HCT116 (cell line): ENCODE measurements at regions not wholly inside any gene's neighbourhood (a gene's known extent, or its start where the extent isn't known, plus 50 kb on each side); places are given as distances from the start of the nearest gene placed in this dataset.

Experiments used
- ATAC-seq: fragments of 200-7000 bp; cut with Tn5 transposase; 2 replicates; pipeline ENCODE4 v1.9.1; 2020; ENCODE audit warnings: mild to moderate bottlenecking, moderate library complexity
- BruUV-seq: library from RNA; stranded (reverse); fragments of 400-500 nt; replicated peaks from 2 replicates; lab custom pipeline; 2021; lab: Mats Ljungman, UMichigan
- CTCF ChIA-PET: fragments of 300-600 bp; sonication (Branson Sonifier 250); formaldehyde crosslinking; loops from one replicate; lab custom pipeline; 2021; ENCODE audit warnings: antibody characterized with exemption; lab: Charles Lee
- POLR2A ChIA-PET: fragments of 300-600, 350-600 bp; sonication (Branson Sonifier 250); formaldehyde crosslinking; loops from one replicate; lab custom pipeline; 2021; ENCODE audit warnings: antibody characterized with exemption; lab: Charles Lee
- RAD21 ChIA-PET, 2 experiments: fragments of 300-600 bp; sonication (Branson Sonifier 250); formaldehyde crosslinking; loops; one replicate each; lab custom pipeline; 2023; ENCODE audit warnings: low total read pairs in 2 of 2; ENCODE audit not compliant: uncharacterized antibody in 2 of 2, unreplicated experiment in 2 of 2, low non-redundant PET in 1 of 2; lab: Charles Lee
- DNase-seq: peaks from one replicate; pipeline ENCODE4 v3.0.0-alpha.2; 2010; ENCODE audit warnings: low read depth, low spot score
- H2AFZ ChIP-seq: fragments of 200-600 bp; shearing (Covaris generic), sonication (generic); 2 replicates; pipeline ENCODE4 v1.6.1; 2017; ENCODE audit warnings: low read depth, mixed run types, mixed read lengths, antibody characterized with exemption, low read length; ENCODE audit not compliant: poor library complexity, severe bottlenecking
- H3K27ac ChIP-seq: 2 replicates; pipeline ENCODE4 v1.5.1; 2012; ENCODE audit warnings: low read depth, low read length
- H3K27me3 ChIP-seq: fragments of 200-600 bp; sonication (generic); 2 replicates; pipeline ENCODE4 v1.6.1; 2016; ENCODE audit warnings: mixed run types, low read length, mixed read lengths; ENCODE audit not compliant: insufficient read depth
- H3K36me3 ChIP-seq, 2 experiments: fragments of 200-500 bp in 1 of 2; fragments of 200-600 bp in 1 of 2; sonication (Bioruptor generic) in 1 of 2; sonication (generic) in 1 of 2; 2 replicates each; pipeline versions ENCODE4 v1.5.1 to v1.6.1; 2014 to 2016; ENCODE audit warnings: low read length in 2 of 2, inconsistent platforms in 1 of 2, mixed read lengths in 1 of 2, mixed run types in 1 of 2; ENCODE audit not compliant: insufficient read depth in 2 of 2, control insufficient read depth in 1 of 2
- H3K4me1 ChIP-seq, 2 experiments: fragments of 200-600 bp in 1 of 2; sonication (generic) in 1 of 2; 2 replicates each; pipeline versions ENCODE4 v1.5.1 to v1.6.1; 2012 to 2017; ENCODE audit warnings: low read length in 2 of 2, inconsistent platforms in 1 of 2, mild to moderate bottlenecking in 1 of 2, mixed read lengths in 1 of 2, mixed run types in 1 of 2, moderate library complexity in 1 of 2; ENCODE audit not compliant: insufficient read depth in 2 of 2, control insufficient read depth in 1 of 2
- H3K4me2 ChIP-seq: fragments of 200-600 bp; sonication (generic); 2 replicates; pipeline ENCODE4 v1.6.1; 2017; ENCODE audit warnings: mixed run types, low read length, mixed read lengths
- H3K4me3 ChIP-seq, 2 experiments: fragments of 200-600 bp in 1 of 2; sonication (generic) in 1 of 2; replicated peaks in 1 of 2; 2 replicates each; pipeline ENCODE4 v1.5.1; 2011 to 2016; ENCODE audit warnings: low read length in 2 of 2, control low read depth in 1 of 2, low read depth in 1 of 2, mild to moderate bottlenecking in 1 of 2, mixed read lengths in 1 of 2, mixed run types in 1 of 2
- H3K79me2 ChIP-seq: fragments of 200-600 bp; sonication (generic); 2 replicates; pipeline ENCODE4 v1.6.1; 2017; ENCODE audit warnings: mild to moderate bottlenecking, mixed run types, low read length, moderate library complexity, mixed read lengths; ENCODE audit not compliant: insufficient read depth
- H3K9ac ChIP-seq: fragments of 200-600 bp; sonication (generic); 2 replicates; pipeline ENCODE4 v1.6.1; 2016; ENCODE audit warnings: low read length, mixed read lengths
- H3K9me2 ChIP-seq: fragments of 200-600 bp; sonication (generic), shearing (Covaris generic); 2 replicates; pipeline ENCODE4 v1.6.1; 2017; ENCODE audit warnings: mixed run types, mild to moderate bottlenecking, moderate library complexity; ENCODE audit not compliant: insufficient read depth
- H3K9me3 ChIP-seq, 2 experiments: fragments of 200-500 bp in 1 of 2; fragments of 200-600 bp in 1 of 2; sonication (Bioruptor generic) in 1 of 2; sonication (generic) in 1 of 2; 2 replicates each; pipeline ENCODE4 v1.6.1; 2014 to 2017; ENCODE audit warnings: low read length in 2 of 2, mixed read lengths in 2 of 2, inconsistent platforms in 1 of 2, low read depth in 1 of 2, mild to moderate bottlenecking in 1 of 2, mixed run types in 1 of 2, moderate library complexity in 1 of 2; ENCODE audit not compliant: control insufficient read depth in 1 of 2, insufficient read depth in 1 of 2
- H4K20me1 ChIP-seq: fragments of 200-600 bp; sonication (generic), shearing (Covaris generic); 2 replicates; pipeline ENCODE4 v1.6.1; 2017; ENCODE audit warnings: mixed run types, mild to moderate bottlenecking, moderate library complexity; ENCODE audit not compliant: insufficient read depth
- CBX3 ChIP-seq: IDR thresholded peaks from 2 replicates; pipeline ENCODE4 v1.6.1; 2012; ENCODE audit warnings: low read depth
- CEBPB ChIP-seq: IDR thresholded peaks from 2 replicates; pipeline ENCODE4 v1.6.1; 2012; ENCODE audit warnings: low read depth
- EGR1 ChIP-seq: IDR thresholded peaks from 2 replicates; pipeline ENCODE4 v1.6.1; 2012; ENCODE audit warnings: low read depth
- ELF1 ChIP-seq: IDR thresholded peaks from 2 replicates; pipeline ENCODE4 v1.6.1; 2012; ENCODE audit warnings: low read depth, borderline replicate concordance
- EZH2 ChIP-seq: fragments of 200-600 bp; sonication (generic); IDR thresholded peaks from 2 replicates; pipeline ENCODE4 v1.6.1; 2017; ENCODE audit warnings: antibody characterized with exemption, mixed run types
- EZH2phosphoT487 ChIP-seq: fragments of 200-600 bp; IDR thresholded peaks from 2 replicates; pipeline ENCODE4 v1.6.1; 2018; ENCODE audit warnings: antibody characterized with exemption, borderline replicate concordance
- FOSL1 ChIP-seq: IDR thresholded peaks from 2 replicates; pipeline ENCODE4 v1.6.1; 2012; ENCODE audit warnings: low read depth
- JUND ChIP-seq: IDR thresholded peaks from 2 replicates; pipeline ENCODE4 v1.6.1; 2012
- POLR2AphosphoS5 ChIP-seq: IDR thresholded peaks from 2 replicates; pipeline ENCODE4 v1.6.1; 2011; ENCODE audit warnings: mild to moderate bottlenecking, low read depth, low read length, moderate library complexity
- SRF ChIP-seq: IDR thresholded peaks from 2 replicates; pipeline ENCODE4 v1.6.1; 2012; ENCODE audit warnings: low read depth
- YY1 ChIP-seq: IDR thresholded peaks from 2 replicates; pipeline ENCODE4 v1.6.1; 2011; ENCODE audit warnings: low read length, low read depth, moderate library complexity, mild to moderate bottlenecking; ENCODE audit not compliant: insufficient replicate concordance; ENCODE audit errors: extremely low read depth
- ZFX ChIP-seq: fragments of 450-650 bp; IDR thresholded peaks from 2 replicates; pipeline ENCODE4 v1.6.1; 2017
- intact Hi-C: fragments of 100-400 bp; cut with micrococcal nuclease; formaldehyde crosslinking; loops from 2 replicates; pipeline ENCODE4 v1.10.0; 2022
- TF ChIP-seq, protein P1 (sequence below): IDR thresholded peaks from 2 replicates; pipeline ENCODE4 v1.6.1; 2012; ENCODE audit warnings: low read depth
- TF ChIP-seq, protein P2 (sequence below), 3 experiments: fragments of 200-600 bp in 1 of 3; sonication (generic) in 1 of 3; IDR thresholded peaks in 2 of 3; conservative IDR thresholded peaks in 1 of 3; 2 replicates each; pipeline ENCODE4 v1.5.1; 2012 to 2017; ENCODE audit warnings: low read depth in 2 of 3, low read length in 2 of 3, antibody characterized with exemption in 1 of 3, borderline replicate concordance in 1 of 3, control low read depth in 1 of 3, mild to moderate bottlenecking in 1 of 3, mixed read lengths in 1 of 3, mixed run types in 1 of 3, moderate library complexity in 1 of 3; ENCODE audit not compliant: insufficient read depth in 1 of 3
- TF ChIP-seq, protein P3 (sequence below): IDR thresholded peaks from 2 replicates; pipeline ENCODE4 v1.6.1; 2011; ENCODE audit warnings: mild to moderate bottlenecking, low read length, moderate library complexity; ENCODE audit not compliant: insufficient replicate concordance; ENCODE audit errors: extremely low read depth

DNA sequence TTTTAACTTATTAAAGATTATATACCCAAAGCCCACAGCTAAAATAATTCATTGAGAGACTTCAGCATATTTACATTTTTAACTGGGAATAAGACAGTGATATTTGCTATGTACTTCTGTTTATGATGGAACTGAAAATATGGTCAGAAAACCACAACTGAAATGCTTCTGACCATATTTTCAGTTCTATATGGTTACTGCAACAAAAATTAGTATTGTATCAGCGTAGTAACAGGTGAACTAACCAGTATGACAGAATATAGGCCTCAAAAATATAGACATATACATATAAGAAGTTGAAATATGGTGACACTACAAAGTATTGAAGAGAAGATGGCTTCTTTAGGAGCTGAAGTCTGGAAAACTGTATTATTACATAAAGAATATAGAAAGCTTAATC lies 857.4 kb downstream of the OLFM4 start:
- H3K4me2 ChIP-seq, result no peak overlapping the region
- H3K27ac ChIP-seq, result no peak overlapping the region
- H3K9me3 ChIP-seq, result peaks cover 14 to 18% of the 10 kb centered on the region in 2 experiments; a peak in 2 of 4 replicates
- H3K9me2 ChIP-seq, result no peaks in the 10 kb centered on the region
- H3K27me3 ChIP-seq, result no peaks in the 10 kb centered on the region
- CTCF ChIA-PET, result no interaction called here
- no peak overlapping the region for H2AFZ ChIP-seq
- DNase-seq (no peak), ATAC-seq (no peak)
- H3K36me3 ChIP-seq, result no peaks in the 10 kb centered on the region
- intact Hi-C loops, result no loop called here
- POLR2A ChIA-PET, result no interaction called here
- H3K79me2 ChIP-seq, result no peaks in the 10 kb centered on the region
- RAD21 ChIA-PET, result no interaction called here
- H4K20me1 ChIP-seq, result no peaks in the 10 kb centered on the region
- no peaks in the 10 kb centered on the region for H3K4me1 ChIP-seq
- TF ChIP-seq YY1 (no peak), CEBPB (no peak), CBX3 (no peak), ELF1 (no peak), FOSL1 (no peak), POLR2AphosphoS5 (no peak), ZFX (no peak), SRF (no peak), EZH2 (no peak), EGR1 (no peak), JUND (no peak), EZH2phosphoT487 (no peak)
- TF ChIP-seq, protein P1, sequence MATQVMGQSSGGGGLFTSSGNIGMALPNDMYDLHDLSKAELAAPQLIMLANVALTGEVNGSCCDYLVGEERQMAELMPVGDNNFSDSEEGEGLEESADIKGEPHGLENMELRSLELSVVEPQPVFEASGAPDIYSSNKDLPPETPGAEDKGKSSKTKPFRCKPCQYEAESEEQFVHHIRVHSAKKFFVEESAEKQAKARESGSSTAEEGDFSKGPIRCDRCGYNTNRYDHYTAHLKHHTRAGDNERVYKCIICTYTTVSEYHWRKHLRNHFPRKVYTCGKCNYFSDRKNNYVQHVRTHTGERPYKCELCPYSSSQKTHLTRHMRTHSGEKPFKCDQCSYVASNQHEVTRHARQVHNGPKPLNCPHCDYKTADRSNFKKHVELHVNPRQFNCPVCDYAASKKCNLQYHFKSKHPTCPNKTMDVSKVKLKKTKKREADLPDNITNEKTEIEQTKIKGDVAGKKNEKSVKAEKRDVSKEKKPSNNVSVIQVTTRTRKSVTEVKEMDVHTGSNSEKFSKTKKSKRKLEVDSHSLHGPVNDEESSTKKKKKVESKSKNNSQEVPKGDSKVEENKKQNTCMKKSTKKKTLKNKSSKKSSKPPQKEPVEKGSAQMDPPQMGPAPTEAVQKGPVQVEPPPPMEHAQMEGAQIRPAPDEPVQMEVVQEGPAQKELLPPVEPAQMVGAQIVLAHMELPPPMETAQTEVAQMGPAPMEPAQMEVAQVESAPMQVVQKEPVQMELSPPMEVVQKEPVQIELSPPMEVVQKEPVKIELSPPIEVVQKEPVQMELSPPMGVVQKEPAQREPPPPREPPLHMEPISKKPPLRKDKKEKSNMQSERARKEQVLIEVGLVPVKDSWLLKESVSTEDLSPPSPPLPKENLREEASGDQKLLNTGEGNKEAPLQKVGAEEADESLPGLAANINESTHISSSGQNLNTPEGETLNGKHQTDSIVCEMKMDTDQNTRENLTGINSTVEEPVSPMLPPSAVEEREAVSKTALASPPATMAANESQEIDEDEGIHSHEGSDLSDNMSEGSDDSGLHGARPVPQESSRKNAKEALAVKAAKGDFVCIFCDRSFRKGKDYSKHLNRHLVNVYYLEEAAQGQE, result no peak
- TF ChIP-seq, protein P2, sequence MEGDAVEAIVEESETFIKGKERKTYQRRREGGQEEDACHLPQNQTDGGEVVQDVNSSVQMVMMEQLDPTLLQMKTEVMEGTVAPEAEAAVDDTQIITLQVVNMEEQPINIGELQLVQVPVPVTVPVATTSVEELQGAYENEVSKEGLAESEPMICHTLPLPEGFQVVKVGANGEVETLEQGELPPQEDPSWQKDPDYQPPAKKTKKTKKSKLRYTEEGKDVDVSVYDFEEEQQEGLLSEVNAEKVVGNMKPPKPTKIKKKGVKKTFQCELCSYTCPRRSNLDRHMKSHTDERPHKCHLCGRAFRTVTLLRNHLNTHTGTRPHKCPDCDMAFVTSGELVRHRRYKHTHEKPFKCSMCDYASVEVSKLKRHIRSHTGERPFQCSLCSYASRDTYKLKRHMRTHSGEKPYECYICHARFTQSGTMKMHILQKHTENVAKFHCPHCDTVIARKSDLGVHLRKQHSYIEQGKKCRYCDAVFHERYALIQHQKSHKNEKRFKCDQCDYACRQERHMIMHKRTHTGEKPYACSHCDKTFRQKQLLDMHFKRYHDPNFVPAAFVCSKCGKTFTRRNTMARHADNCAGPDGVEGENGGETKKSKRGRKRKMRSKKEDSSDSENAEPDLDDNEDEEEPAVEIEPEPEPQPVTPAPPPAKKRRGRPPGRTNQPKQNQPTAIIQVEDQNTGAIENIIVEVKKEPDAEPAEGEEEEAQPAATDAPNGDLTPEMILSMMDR (IDR thresholded peaks at IDR 0.05 in 2 of 3, conservative IDR thresholded peaks at IDR 0.05 in 1 of 3; ENCODE audit: borderline replicate concordance in 1 of 3, insufficient read depth in 1 of 3, low read depth in 2 of 3, low read length in 2 of 3), result no peak
- TF ChIP-seq, protein P3, sequence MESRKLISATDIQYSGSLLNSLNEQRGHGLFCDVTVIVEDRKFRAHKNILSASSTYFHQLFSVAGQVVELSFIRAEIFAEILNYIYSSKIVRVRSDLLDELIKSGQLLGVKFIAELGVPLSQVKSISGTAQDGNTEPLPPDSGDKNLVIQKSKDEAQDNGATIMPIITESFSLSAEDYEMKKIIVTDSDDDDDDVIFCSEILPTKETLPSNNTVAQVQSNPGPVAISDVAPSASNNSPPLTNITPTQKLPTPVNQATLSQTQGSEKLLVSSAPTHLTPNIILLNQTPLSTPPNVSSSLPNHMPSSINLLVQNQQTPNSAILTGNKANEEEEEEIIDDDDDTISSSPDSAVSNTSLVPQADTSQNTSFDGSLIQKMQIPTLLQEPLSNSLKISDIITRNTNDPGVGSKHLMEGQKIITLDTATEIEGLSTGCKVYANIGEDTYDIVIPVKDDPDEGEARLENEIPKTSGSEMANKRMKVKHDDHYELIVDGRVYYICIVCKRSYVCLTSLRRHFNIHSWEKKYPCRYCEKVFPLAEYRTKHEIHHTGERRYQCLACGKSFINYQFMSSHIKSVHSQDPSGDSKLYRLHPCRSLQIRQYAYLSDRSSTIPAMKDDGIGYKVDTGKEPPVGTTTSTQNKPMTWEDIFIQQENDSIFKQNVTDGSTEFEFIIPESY, result no peak
- no TSS peak for BruUV-seq
- no peak overlapping the region for H3K4me3 ChIP-seq
- H3K9ac ChIP-seq, result no peak overlapping the region
